ENCODE measurements at regions not wholly inside any gene's neighbourhood (a gene's known extent, or its start where the extent isn't known, plus 50 kb on each side); places are given as distances from the start of the nearest gene placed in this dataset.
"Not testable (repeated sequence)": the region's sequence is repeated elsewhere in the genome, so short reads cannot be mapped to it uniquely, and the experiment has no call there.

GRCh38 chr13:54705738-54706137, 1677.1 kb downstream of the OLFM4 start:
- no peaks in the 10 kb centered on the region for H3K9me3 ChIP-seq
- H3K27ac ChIP-seq: no peak overlapping the region
- H3K4me1 ChIP-seq: no peaks in the 10 kb centered on the region
- no peaks in the 10 kb centered on the region for H3K36me3 ChIP-seq
- H3K4me3 ChIP-seq: no peak overlapping the region
- TF ChIP-seq CTCF (IDR thresholded peaks at IDR 0.05) (no peak), POLR2A (IDR thresholded peaks at IDR 0.05) (no peak), EP300 (IDR thresholded peaks at IDR 0.05) (no peak)
- 52 to 81% methylated on average over 2 of the region's 2 CpGs for WGBS, 2 donors
- DNase-seq (ENCODE audit: low spot score in 2 of 2): no peak
- no peaks in the 10 kb centered on the region for H3K27me3 ChIP-seq

GRCh38 chr13:54706336-54706735, 1677.7 kb downstream of the OLFM4 start:
- Histone ChIP-seq H3K27me3 (no peaks in the 10 kb centered on the region), H3K4me1 (no peaks in the 10 kb centered on the region), H3K27ac (no peak overlapping the region), H3K36me3 (no peaks in the 10 kb centered on the region), H3K4me3 (no peak overlapping the region), H3K9me3 (no peaks in the 10 kb centered on the region)
- no peak for DNase-seq (ENCODE audit: low spot score in 2 of 2)
- 92 to 96% methylated on average over 3 of the region's 3 CpGs for WGBS, 2 donors
- TF ChIP-seq EP300 (IDR thresholded peaks at IDR 0.05) (no peak), CTCF (IDR thresholded peaks at IDR 0.05) (no peak), POLR2A (IDR thresholded peaks at IDR 0.05) (no peak)

GRCh38 chr13:54709546-54709945, 1680.9 kb downstream of the OLFM4 start:
- DNase-seq (ENCODE audit: low spot score in 2 of 2): no peak
- no peaks in the 10 kb centered on the region for H3K4me1 ChIP-seq

GRCh38 chr13:54733639-54734038, 1705.0 kb downstream of the OLFM4 start:
- 54 to 62% methylated on average over 5 of the region's 5 CpGs for whole genome bisulfite sequencing, 2 donors
- Histone ChIP-seq H3K4me1 (no peaks in the 10 kb centered on the region), H3K9me3 (no peaks in the 10 kb centered on the region), H3K27ac (no peak overlapping the region), H3K27me3 (no peaks in the 10 kb centered on the region), H3K4me3 (no peak overlapping the region), H3K36me3 (no peaks in the 10 kb centered on the region)
- no peak for DNase-seq (ENCODE audit: low spot score in 2 of 2)
- no peak for TF ChIP-seq EP300 (IDR thresholded peaks at IDR 0.05)
- TF ChIP-seq POLR2A (IDR thresholded peaks at IDR 0.05): no peak
- no peak for TF ChIP-seq CTCF (IDR thresholded peaks at IDR 0.05)

More at GRCh38 chr13:54709546-54709945, 1680.9 kb downstream of the OLFM4 start:
- no peak overlapping the region for H3K27ac ChIP-seq
- peaks cover 0 to 5% (median 0%) of the 10 kb centered on the region in 4 donors for H3K9me3 ChIP-seq
- no peaks in the 10 kb centered on the region for H3K36me3 ChIP-seq
- no peak overlapping the region for H3K4me3 ChIP-seq
- no peaks in the 10 kb centered on the region for H3K27me3 ChIP-seq
- TF ChIP-seq EP300 (IDR thresholded peaks at IDR 0.05): no peak
- no peak for TF ChIP-seq POLR2A (IDR thresholded peaks at IDR 0.05)
- TF ChIP-seq CTCF (IDR thresholded peaks at IDR 0.05): no peak

- H3K36me3 ChIP-seq; H3K27me3 ChIP-seq; H3K27ac ChIP-seq; H3K4me1 ChIP-seq; H3K4me3 ChIP-seq; DNase-seq (ENCODE audit: low spot score in 2 of 2); H3K9me3 ChIP-seq: not testable (repeated sequence)
- 93 to 94% methylated on average over 10 to 15 of the region's 21 CpGs for WGBS, 2 donors
These were observed 1708.6 kb downstream of the OLFM4 start for GRCh38 chr13:54737211-54737610.

- no peaks in the 10 kb centered on the region for H3K36me3 ChIP-seq
- no peak for TF ChIP-seq EP300 (IDR thresholded peaks at IDR 0.05)
- no peak for TF ChIP-seq CTCF (IDR thresholded peaks at IDR 0.05)
- no peak for TF ChIP-seq POLR2A (IDR thresholded peaks at IDR 0.05)
- no peaks in the 10 kb centered on the region for H3K4me1 ChIP-seq
- no peak for DNase-seq (ENCODE audit: low spot score in 2 of 2)
- H3K4me3 ChIP-seq: no peak overlapping the region
- no peaks in the 10 kb centered on the region for H3K27me3 ChIP-seq
- no peaks in the 10 kb centered on the region for H3K9me3 ChIP-seq
- no peak overlapping the region for H3K27ac ChIP-seq
These were observed 1714.4 kb downstream of the OLFM4 start for GRCh38 chr13:54742984-54743383.

Measured in tibial nerve (tissue), 4 donors.